Uterus (tissue), 2 donors: ENCODE measurements at regions not wholly inside any gene's neighbourhood (a gene's known extent, or its start where the extent isn't known, plus 50 kb on each side); places are given as distances from the start of the nearest gene placed in this dataset.

Experiments used
- POLR2A ChIP-seq, 2 donors: fragments of 450-650 bp; IDR thresholded peaks; one replicate each; pipeline ENCODE4 v1.6.1; 2016; ENCODE audit warnings: antibody characterized with exemption in 2 of 2, mild to moderate bottlenecking in 1 of 2, moderate library complexity in 1 of 2
- TF ChIP-seq, protein P1 (sequence below), 4 experiments: fragments of 200-600 bp in 2 of 4; fragments of 450-650 bp in 2 of 4; sonication (generic) in 2 of 4; IDR thresholded peaks; one replicate each; pipeline ENCODE4 v1.5.1; 2016 to 2019; ENCODE audit warnings: antibody characterized with exemption in 4 of 4, mild to moderate bottlenecking in 2 of 4, moderate library complexity in 1 of 4

- TF ChIP-seq, protein P1, sequence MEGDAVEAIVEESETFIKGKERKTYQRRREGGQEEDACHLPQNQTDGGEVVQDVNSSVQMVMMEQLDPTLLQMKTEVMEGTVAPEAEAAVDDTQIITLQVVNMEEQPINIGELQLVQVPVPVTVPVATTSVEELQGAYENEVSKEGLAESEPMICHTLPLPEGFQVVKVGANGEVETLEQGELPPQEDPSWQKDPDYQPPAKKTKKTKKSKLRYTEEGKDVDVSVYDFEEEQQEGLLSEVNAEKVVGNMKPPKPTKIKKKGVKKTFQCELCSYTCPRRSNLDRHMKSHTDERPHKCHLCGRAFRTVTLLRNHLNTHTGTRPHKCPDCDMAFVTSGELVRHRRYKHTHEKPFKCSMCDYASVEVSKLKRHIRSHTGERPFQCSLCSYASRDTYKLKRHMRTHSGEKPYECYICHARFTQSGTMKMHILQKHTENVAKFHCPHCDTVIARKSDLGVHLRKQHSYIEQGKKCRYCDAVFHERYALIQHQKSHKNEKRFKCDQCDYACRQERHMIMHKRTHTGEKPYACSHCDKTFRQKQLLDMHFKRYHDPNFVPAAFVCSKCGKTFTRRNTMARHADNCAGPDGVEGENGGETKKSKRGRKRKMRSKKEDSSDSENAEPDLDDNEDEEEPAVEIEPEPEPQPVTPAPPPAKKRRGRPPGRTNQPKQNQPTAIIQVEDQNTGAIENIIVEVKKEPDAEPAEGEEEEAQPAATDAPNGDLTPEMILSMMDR (IDR thresholded peaks at IDR 0.05) = no peak
- TF ChIP-seq POLR2A (IDR thresholded peaks at IDR 0.05) = no peak
Observed at GRCh38 chr2:77999376-77999775, 477.2 kb upstream of the LRRTM4 start.
